ENCODE measurements at regions not wholly inside any gene's neighbourhood (a gene's known extent, or its start where the extent isn't known, plus 50 kb on each side); places are given as distances from the start of the nearest gene placed in this dataset.

DNA sequence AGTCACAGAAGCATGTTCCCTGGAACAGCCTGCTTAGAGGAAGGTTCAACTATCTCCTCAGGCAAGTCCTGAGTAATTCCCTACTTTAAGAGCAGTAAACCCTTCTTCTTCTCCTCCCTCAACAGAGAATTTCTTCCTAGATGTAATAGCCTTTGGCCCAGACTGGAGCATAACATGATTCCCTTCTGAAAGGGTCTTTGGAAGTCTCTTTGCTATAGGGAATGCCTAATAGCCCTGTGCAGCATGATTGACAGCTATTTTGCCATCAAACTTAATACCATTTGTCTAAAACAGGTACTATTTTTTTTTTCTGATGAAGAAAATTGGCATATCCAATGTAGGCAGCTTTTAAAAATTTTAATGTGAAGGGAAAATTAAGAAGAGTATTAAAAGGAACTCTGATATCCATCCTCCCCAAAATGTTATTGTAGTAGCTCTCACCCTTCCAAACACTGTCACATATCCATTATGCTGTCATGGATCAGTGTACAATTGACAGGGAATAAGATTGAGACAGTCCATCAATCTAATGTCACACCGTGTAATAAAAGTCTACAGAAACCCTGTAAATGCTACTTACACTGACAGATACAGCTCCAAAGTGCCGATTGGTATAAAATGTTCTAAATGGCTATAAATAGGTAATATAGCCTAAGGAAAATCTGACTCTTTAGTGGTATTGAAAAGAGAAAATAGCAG, 884.6 kb downstream of the TTLL7 start:
- no peak overlapping the region for H3K27ac ChIP-seq
- no peaks in the 10 kb centered on the region for H3K4me1 ChIP-seq
- TF ChIP-seq, protein P1, sequence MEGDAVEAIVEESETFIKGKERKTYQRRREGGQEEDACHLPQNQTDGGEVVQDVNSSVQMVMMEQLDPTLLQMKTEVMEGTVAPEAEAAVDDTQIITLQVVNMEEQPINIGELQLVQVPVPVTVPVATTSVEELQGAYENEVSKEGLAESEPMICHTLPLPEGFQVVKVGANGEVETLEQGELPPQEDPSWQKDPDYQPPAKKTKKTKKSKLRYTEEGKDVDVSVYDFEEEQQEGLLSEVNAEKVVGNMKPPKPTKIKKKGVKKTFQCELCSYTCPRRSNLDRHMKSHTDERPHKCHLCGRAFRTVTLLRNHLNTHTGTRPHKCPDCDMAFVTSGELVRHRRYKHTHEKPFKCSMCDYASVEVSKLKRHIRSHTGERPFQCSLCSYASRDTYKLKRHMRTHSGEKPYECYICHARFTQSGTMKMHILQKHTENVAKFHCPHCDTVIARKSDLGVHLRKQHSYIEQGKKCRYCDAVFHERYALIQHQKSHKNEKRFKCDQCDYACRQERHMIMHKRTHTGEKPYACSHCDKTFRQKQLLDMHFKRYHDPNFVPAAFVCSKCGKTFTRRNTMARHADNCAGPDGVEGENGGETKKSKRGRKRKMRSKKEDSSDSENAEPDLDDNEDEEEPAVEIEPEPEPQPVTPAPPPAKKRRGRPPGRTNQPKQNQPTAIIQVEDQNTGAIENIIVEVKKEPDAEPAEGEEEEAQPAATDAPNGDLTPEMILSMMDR (IDR thresholded peaks at IDR 0.05) = no peak
- DNase-seq (no peak), ATAC-seq (no peak)
- intact Hi-C loops (cut with DNase I) = no loop called here
- no peaks in the 10 kb centered on the region for H3K36me3 ChIP-seq
- H3K9me3 ChIP-seq = no peaks in the 10 kb centered on the region
- 93 to 96% methylated on average over 2 of the region's 2 CpGs for WGBS, 2 donors
- H3K4me3 ChIP-seq = no peak overlapping the region
- H3K27me3 ChIP-seq = no peaks in the 10 kb centered on the region

DNA sequence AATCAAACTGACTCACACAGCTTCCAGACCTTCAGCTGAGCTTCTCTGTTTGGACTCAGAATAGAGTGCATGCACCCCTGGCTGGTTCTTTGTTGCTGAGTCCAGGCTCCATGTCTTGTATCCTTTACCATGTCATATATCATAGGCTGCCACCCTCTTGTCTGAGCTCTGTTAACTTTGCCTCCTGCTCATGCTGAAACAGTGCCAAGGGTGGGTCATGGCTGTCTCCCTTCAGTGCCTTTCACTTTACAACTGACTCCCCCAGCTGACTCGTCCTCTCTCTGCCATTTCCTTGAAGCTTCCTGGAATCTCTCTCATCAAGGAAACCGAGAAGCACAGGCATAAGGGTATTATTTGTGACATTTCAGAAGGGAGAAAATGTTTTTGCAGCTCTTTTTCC, 885.3 kb downstream of the TTLL7 start:
- no peaks in the 10 kb centered on the region for H3K36me3 ChIP-seq
- no peak for ATAC-seq
- H3K27ac ChIP-seq = no peak overlapping the region
- no peaks in the 10 kb centered on the region for H3K4me1 ChIP-seq
- no peaks in the 10 kb centered on the region for H3K27me3 ChIP-seq
- intact Hi-C loops (cut with DNase I) = no loop called here
- H3K4me3 ChIP-seq = no peak overlapping the region
- H3K9me3 ChIP-seq = no peaks in the 10 kb centered on the region
- 50 to 63% methylated on average over 2 of the region's 2 CpGs for WGBS, 2 donors
- DNase-seq = no peak
- TF ChIP-seq, protein P1 (IDR thresholded peaks at IDR 0.05) = no peak

DNA sequence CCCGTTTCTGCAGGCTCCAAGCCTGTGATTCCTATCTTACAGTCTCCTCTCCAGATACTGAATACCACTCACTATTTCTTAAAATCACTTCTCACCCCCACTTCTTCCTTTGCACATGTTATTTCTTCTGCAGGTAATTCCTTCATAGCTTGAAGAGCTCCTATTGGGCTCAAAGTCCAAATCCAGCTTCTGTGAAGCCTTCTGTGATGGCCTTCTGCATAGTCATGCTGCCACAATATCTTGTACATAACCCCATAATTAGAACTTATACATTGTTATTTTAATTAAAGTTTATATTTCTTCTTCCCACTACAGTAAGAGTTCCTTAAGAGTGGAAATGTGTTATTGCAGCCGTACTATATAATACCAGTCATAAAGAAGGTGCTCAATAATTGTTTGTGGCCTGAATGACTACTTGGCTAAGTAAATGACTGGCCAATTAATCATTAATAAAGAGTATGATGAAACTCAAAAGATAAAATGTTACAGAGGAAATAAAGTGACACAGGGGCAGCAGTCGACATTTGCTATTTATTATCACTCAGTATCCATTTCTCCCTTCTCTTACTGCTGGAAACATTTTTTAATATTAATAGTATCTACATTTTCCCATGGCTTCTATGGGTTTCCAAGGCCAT, 886.6 kb downstream of the TTLL7 start:
- no peaks in the 10 kb centered on the region for H3K36me3 ChIP-seq
- TF ChIP-seq, protein P1 (IDR thresholded peaks at IDR 0.05) = no peak
- no peak for DNase-seq
- H3K27me3 ChIP-seq = no peaks in the 10 kb centered on the region
- no peaks in the 10 kb centered on the region for H3K9me3 ChIP-seq
- no peaks in the 10 kb centered on the region for H3K4me1 ChIP-seq
- 96% methylated on average over 3 of the region's 3 CpGs for WGBS, 2 donors
- intact Hi-C loops (cut with DNase I) = no loop called here
- no peak overlapping the region for H3K4me3 ChIP-seq
- no peak for ATAC-seq
- H3K27ac ChIP-seq = no peak overlapping the region

DNA sequence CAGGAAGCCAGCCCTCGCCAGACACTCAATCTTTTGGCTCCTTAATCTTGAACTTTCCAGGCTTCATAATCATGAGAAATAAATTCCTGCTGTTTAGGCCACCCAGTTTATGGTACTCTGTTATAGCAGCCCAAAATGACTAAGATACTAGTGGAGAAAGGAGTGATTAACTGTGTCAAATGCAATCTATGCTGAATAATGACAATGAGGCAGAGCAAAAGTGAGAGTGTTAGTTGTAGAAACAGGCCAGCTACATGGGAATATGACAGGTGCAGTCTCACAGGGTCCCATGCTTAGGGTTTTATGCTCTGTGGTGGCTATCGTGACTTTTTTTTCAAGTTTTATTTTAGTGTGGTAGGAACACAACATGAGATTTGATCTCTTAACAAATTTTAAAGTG, 888.8 kb downstream of the TTLL7 start:
- TF ChIP-seq, protein P1 (IDR thresholded peaks at IDR 0.05) = no peak
- no peak overlapping the region for H3K4me3 ChIP-seq
- DNase-seq = no peak
- ATAC-seq = no peak
- no peak overlapping the region for H3K27ac ChIP-seq
- no peaks in the 10 kb centered on the region for H3K36me3 ChIP-seq
- no peaks in the 10 kb centered on the region for H3K9me3 ChIP-seq
- H3K27me3 ChIP-seq = no peaks in the 10 kb centered on the region
- 81 to 91% methylated on average over 2 of the region's 2 CpGs for WGBS, 2 donors
- H3K4me1 ChIP-seq = no peaks in the 10 kb centered on the region
- intact Hi-C loops (cut with DNase I) = no loop called here
